NCI-H146 treated with DMSO at 0.1 percent for 48 hours (cell line): ENCODE measurements at regions not wholly inside any gene's neighbourhood (a gene's known extent, or its start where the extent isn't known, plus 50 kb on each side); places are given as distances from the start of the nearest gene placed in this dataset.

Experiments
- DNase-seq: peaks from one replicate; lab custom pipeline; 2025; ENCODE audit not compliant: unreplicated experiment; lab: John Stamatoyannopoulos, UW

DNA sequence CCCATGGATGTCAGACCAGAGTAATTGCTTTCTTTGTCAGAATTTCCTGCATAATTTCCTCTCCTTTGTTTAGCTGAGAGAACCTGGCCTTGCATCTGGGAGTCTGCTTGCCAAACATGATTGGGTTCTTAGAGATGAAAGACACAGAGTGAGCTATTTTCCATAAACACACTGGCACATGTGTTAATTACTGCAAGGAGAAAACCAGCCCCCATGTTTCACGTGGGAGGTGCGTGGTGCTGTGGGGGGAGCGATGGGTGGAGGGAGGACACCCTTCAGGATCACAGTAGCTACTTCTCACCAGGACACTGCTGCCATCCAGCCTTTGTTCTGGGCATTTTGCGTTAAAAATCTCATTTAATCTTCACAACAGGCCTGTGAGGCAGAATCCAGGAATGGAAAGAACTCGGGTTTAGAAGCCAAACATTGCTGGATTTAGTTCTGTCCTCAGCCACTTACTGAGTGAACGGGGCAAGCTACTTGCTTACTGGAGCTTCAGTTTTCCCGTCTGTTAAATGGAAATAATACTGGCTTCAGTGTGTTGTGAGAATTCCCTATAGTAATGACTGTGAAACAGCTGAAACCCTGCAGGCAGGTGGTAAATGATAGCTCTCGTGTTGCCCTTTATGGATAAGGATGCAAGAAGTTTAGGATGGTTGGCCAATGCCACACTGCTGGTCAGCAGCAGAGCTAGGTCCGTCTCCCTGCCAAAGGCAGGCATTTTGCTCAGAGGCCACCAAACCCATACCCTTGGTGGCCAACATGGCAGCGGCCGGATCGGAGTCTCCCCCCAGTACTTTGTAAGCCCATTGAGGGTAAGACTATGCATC is 100.1 kb upstream of the ASAP2 start:
- DNase-seq: peak; percentile 93

DNA sequence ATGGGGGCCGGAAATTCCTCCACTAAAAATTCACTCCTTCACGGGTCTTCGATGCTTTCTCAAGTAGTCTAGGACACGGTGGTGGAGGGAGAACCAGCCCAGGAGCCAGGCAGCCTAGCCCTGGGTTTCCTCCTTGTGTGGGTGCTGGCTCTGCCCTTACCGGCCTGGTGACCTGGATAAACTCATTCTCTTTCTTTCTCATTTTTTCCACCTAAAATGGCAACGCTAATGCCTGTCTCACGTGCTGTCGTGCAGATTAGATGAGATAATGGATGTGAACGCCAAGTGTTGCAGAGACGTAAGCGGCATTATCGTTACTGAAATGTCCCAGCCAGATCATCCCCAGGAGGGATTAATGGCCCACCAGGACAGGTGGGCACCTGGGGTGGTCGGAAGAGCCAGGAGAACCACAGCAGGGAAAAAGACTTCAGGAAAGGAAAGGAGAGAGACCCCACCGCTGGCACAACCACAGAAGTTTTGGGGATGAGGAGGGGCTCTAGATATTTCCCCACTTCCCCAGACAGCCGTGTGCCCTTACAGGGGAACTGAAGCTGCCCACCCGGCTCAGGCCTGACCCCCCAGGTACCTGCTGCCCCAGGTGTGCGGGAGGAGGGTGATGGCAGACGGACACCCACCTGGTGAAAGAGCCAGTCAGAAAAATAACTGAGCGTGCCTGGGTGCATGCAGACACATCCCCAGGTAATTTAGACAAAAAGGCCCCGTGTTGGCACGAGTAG is 100.8 kb upstream of the ASAP2 start:
- DNase-seq: no peak

DNA sequence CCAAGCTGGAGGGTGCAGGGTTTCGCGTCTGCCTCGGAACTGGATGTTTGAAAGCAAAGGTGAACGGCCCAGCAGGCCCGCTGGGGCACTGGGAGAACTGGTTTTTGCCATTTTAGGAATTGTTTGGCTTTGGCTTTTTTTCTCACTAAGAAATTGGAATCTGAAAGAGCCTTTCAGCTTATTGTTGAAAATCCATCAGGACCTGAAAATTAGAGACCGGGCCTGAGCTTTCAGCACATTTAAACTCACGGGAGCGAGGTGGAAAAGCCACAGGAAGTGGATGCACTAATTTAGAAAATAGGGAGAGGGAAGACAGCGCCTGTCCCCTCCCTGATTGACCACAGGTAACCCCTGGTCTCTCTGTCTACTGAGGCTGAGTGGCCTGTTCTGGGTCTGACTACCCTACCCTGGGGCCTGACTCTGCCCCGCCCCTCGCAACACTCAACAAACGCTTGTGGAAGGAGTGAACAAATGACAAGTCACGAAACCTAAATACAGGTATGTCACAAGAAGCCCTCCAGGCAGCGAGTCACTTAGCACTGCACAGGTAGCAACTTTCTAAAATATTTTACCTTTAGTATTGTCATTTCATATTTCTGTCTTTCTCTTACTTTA is 100.3 kb upstream of the MBOAT2 start:
- no peak for DNase-seq

DNA sequence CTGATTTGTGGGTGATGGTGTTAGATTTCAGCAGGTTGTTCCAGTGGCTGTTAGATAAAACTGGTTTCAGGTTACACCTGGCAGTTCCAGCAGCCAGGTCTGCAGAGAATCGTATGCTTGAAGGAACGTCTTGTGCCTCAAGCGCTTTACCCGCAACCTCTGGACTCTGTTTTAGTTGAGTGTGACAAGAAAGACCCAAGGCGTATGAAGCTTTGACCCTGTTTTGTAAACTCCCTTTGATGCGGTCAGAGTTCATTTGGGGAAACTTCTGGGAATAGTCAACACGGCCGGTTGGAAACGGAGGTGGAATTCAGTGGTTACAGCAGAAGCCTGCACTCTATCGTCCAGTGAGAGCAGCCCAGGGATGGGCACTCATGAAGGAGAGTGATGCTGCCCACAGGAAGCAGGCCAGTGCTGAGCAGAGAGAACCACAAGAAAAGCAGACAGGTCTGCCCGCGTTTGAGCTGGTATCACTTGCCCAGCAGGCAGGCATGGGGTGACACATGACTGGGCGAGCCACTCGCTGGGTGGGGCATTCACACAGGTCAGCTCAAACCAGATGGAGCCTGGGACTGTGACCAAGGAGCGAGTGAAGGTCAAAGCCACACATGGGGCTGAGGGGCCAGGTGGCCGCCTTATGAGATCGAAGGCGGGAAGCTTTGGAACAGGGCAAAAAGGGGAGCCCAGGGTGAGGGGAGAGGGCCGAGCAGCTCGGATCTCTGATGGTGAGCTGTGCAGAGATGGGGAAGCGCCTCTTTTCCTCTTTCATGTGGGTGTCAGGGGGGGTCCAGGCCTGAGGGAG is 99.6 kb upstream of the MBOAT2 start:
- DNase-seq: no peak

DNA sequence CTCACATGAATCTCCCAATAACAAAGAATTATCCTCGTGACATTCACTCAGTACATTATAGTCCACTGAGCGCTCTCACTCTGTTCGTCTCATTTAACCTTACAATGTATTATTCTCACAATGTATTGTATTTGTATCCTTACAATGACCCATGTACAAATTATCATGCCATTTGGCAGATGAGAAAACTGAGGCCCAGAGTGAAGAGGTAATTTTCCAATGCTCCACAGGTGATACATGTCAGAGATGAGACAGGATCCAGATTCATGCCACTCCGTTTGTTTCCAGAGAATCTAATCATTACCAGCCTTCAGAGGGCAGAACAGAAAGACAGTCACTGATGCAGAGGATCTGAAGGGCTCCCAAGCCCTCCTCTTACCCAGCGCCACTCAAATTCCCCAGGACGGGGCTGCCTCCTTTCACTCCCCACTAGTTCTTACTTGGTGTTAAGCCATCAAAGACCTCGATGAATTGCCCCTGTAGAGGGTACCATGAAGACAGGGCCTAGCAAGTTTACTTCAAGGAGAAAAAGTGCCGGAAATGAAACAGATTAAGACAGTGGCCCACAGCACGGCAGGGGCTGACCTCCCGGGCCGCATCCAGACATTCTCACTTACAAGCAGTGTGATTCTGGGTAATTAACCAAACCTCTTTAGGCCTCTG is 98.4 kb upstream of the MBOAT2 start:
- DNase-seq: no peak

DNA sequence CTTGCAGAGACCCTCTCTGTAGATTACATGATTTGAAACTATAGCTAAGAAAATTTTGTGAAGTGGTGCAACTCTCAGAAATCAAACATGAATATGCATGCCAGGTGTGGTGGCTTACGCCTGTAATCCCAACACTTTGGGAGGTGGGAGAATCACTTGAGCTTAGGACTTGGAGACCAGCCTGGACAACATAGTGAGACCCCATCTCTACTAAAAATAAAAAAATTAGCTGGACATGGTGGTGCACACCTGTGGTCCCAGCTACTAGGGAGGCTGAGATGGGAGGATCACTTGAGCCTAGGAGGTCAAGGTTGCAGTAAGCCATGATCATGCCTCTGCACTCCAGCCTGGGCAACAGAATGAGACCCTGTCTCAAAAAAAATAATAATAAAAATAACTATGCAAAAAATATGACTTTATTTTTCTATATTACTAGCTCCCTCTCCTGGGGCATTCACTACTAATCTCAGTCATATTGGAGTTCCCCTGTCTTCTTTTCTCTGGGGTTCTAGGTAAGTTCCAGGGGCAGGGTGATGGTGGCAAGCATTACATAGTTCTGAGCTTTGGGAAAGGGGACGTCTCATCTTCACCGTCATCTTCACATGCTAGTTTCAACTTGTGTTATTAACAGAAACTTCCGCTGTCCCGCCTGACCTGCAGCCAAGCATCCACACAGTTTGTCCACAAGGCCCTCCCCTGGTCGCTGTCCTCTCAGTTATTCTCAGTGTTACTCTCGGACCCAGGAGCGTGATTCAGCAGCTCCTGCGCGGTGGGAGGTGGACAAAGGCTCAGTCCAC is 96.8 kb upstream of the MBOAT2 start:
- no peak for DNase-seq

DNA sequence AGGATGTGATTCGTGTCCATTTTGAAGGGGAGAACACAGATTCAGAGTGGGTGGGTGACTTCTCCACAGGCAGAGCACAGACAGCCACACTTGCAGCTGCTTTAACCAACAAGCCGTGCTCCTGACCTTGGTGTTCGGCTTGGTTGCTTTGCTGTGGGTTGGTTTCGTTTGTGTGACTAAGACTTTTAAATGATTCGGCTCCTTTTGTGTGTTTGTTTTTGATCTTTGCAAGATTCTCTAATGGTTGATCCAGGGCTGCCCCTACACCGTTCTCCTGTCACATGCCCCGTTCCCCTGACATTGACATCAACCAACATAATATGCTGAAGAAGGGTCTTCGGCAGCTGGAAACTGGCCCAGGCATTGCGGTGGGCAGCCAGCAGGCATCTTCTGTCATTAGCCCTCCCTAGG is 95.9 kb upstream of the MBOAT2 start:
- no peak for DNase-seq

DNA sequence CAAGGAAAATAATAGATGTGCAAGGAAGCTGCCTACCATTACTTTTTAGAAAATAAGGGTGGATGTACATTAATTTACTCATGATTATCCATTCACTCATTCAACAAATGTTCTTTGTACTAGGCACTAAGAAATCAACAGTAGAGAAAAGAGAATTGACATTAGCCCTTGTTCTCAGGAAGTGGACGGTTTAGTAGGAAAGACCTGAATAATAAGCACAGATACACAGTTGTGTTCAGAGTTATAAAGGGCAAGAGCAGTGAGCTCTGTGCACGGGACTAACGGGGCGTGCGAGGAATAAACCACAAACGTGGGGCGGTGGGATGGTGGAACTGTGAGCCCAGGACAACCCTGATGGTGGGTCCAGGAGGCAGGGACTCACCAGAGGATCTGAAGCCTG is 94.4 kb upstream of the MBOAT2 start:
- no peak for DNase-seq

DNA sequence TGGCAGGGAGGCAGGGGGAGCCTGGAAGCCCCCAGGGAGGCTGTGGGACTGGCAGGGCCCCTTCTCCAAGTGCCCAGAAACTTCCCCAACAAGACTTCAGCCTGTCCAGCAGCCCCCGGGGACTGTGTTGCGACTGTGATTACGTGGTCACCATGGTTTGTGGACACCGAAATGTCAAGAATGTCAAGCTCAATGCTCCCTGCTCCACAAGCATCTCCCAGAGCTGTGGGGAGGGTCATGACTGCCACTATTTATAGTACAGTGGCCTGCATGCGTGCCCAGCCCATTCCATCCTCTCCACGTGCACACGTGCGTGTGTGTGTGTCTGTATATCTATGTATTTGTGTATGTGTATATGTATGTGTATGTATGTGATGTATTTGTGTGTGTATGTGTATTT is 93.8 kb upstream of the MBOAT2 start:
- DNase-seq: no peak

DNA sequence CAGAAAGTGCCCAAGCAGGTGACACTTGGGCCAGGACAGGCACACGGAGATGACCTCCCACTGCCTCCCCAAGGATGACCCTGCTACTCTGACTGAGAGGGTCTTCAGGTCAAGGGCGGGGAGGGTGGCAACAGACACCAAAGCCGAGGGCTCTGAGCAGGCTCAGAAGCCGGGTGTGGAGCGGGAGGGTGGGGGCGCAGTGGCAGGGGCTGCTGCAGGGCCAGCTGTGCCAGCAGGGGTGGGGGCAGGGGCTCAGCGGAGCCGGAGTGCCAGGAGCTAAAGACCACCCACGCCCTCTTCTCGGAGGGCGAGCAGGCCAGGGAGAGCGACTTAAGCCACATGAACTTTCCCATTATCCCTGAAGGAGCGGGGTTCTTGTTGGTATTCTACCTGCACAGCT is 93.3 kb upstream of the MBOAT2 start:
- DNase-seq: no peak

DNA sequence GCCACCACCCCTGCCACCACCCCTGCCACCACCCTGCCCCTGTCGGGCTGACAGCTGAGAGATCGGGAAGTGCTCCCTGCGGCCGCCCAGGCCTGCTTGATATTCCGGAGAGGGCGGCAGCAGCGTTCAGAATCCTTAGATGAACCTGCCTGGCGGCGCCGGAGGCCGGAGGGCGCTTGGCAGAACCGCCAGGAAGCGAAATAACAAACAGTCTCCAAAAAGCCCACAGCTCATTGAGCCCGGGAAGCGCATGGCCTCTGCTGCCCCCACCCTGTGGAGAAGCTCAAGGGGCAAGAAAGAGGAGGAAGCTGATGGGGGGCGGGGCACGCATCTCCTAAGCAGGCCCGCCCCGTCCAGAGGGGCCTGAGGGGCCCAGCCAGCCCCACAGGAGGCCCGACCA is 92.2 kb upstream of the MBOAT2 start:
- DNase-seq: no peak

DNA sequence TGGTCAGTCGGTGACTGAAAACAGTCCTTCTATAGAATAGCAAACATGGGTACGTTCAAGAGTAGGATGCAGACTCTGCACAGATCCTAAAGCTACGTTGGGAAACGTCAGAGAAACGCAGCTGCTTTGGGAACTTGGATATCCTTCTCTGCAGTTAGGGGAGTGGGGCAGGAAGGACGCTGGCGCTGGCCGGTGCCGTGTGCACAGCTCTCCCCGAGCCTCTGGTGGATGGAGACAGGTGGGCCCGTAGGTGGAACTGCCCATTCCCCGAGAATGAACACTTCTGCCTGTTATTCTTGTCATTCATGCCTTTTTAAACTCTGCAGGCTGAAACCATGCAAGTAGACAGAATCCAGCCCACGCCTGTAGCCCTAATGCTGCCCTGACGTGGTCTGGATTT is 91.7 kb upstream of the MBOAT2 start:
- no peak for DNase-seq

DNA sequence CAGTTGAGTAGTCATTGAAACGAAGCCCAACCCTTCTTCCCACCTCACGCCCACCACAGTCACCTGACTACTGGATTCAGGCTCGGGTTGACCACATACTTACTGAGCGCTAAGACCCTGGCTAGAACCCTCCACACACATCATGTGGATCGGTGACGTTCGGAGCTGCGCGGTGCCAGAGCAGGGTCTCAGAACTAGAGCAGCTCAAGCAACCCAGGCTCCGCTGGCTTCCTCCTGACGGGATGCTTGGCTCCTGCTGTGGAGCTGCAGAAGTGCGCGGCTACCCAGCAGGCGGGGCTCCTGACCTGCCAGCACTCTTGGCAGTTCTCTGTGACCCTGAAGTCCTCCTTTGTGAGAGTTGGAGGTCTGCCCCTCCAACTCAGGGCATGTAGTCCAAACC is 90.6 kb upstream of the MBOAT2 start:
- DNase-seq: no peak

DNA sequence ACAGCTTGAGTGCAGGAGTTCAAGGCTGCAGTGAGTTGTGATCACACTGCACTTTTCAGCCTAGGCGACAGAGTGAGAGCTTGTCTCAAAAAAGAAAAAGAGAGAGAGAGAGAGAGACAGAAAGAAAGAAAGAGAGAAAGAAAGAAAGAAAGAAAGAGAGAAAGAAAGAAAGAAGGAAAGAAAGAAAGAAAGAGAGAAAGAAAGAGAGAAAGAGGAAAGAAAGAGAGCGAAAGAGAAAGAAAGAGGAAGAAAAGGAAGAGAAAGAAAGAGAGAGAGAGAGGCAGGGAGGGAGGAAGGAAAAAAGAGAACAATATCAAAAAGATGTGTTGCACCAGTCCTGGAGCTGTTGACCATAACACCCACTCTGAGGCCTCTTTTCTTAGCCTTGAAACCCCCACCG is 89.8 kb upstream of the MBOAT2 start:
- DNase-seq: no peak

DNA sequence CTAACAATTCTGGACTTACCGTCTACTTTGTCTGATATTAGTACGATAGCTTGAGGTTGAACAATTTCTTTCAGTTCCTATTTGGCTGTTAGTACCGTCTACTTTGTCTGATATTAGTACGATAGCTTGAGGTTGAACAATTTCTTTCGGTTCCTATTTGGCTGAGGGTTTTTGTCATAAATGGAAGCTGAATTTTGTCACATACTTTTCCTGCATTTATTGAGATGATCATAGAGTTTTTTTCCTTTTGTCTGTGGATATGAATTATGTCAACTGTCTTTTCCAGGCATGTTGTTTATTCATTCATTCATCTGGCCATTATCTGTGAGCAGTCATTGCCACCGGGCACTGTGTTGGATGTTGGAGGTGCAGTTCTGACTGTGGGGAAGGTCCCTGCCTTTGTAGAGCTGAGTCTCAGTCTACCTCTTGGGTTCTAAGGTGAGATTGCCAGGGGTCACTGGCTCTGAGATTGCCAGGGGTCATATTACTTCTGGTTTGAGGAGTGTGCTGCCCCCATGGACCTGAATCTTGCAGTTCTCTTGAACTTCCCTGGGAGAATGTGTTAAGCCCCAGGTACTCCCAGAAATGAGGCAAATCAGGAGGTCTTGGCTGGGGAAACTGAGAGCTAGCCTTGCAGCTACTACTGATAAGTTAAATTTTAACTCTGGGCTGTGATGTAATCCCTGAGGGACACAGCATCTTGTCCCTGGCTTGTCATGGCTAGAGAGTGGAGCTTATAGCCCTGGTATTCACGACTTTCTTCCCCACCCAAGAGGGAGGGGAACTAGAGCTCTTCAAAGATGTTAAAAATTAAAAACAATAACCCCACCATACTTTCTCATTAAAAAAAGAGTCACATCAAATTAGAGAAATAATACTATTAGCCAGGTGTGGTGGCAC is 89.1 kb upstream of the MBOAT2 start:
- DNase-seq: no peak

DNA sequence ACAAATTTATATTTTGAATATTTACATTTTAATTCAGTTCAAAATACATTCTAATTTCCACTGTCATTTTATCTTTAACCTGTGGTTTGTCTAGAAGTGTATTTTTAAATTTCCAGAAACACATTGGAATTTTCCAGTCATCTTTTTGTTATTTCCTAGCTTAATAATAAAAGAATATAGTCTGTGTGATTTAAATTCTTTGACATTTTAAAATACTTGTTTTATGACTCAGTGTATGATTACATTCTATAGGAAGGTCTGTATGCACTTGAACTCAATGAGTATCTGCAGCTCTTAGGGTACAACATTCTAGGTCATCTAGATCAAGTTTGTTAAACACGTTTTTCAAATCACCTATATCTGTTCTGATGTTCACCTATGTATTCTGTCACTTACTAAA is 88.3 kb upstream of the MBOAT2 start:
- DNase-seq: no peak

DNA sequence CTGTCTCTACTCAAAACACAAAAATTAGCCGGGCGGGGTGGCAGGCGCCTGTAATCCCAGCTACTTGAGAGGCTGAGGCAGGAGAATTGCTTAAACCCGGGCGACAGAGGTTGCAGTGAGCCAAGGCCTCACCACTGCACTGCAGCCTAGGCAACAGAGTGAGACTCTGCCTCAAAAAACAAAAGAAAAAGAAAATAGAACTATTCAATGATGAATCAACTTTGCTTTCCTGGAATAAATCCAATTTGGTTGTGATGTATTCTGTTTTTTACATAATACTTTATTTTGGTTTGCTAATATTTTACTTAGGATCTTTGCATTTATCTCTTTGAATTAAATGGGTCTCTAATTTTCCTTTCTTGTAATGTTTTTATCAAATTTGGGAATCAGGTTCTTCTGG is 86.3 kb upstream of the MBOAT2 start:
- no peak for DNase-seq

DNA sequence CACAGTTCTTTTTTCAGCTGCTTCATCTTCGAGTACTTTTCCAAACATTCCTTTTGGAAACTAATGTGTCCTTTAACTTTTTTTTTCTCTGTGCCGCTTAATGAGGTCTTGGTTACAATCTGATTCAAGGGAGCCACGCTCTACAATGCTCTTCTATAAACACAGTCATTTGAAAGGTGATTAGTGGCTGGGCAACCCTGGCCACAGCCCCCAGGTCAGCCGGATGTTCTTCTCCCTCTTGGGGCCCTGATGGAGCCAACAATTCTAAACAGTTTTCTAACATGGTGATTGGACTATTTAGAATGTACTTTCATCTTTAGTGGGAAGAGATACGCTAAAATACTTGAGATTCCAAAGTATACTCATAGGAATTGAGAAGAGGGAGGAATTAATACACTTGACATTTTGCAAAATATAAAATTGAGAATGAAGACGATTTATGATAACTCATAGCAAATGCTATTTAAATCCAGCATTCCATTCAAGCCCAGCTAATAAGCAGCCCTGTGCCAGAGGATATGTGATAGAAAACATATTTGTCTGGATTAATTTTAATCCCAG is 83.7 kb upstream of the MBOAT2 start:
- no peak for DNase-seq

DNA sequence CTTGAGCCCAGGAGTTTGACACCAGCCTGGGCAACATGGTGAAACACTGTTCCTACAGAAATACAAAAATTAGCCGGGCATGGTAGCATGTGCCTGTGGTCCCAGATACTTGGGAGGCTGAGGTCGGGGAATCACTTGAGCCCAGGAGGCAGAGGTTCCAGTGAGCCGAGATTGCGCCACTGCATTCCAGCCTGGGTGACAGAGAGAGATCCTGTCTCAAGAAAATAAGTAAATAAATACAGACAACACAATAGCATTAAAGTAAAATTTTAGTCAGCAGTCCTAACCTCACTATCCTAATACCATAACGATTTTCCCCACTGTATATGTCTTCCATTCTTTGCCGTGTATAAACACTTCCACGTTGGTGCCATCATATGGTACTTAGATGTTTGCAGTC is 83.0 kb upstream of the MBOAT2 start:
- no peak for DNase-seq
